HFF-Myc (cell line): ENCODE measurements at regions not wholly inside any gene's neighbourhood (a gene's known extent, or its start where the extent isn't known, plus 50 kb on each side); places are given as distances from the start of the nearest gene placed in this dataset.

Experiments
- DNase-seq: peaks from one replicate; pipeline ENCODE4 v3.0.0-alpha.2; 2011; ENCODE audit warnings: low read depth; ENCODE audit errors: extremely low read depth
- H3K4me3 ChIP-seq: replicated peaks from 2 replicates; pipeline ENCODE4 v1.5.1; 2011; ENCODE audit warnings: low read depth, mild to moderate bottlenecking, control low read depth, low read length
- TF ChIP-seq, protein P1 (sequence below): IDR thresholded peaks from 2 replicates; pipeline ENCODE4 v1.5.1; 2012; ENCODE audit warnings: mild to moderate bottlenecking, low read depth, low read length, control low read depth; ENCODE audit errors: missing control alignments

DNA sequence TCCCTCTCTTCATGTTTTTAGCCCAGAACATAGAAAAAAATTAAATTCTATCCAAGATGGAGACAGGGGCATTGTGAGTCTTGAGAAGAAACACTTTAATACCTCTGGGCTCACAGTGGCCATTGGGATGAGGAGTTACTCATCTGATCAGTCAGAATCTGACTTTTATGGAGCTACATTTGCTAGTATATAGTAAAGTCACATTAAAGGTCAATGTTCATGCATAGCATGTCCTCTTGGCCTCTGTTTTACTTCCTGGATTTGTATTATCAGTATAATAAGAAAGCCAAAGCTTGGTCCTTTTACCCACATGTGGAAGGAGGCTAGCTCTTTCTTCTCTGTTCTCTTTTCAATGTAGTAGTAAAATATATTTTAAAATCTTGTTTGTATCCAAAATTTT lies 93.6 kb upstream of the CNOT2 start:
- TF ChIP-seq, protein P1, sequence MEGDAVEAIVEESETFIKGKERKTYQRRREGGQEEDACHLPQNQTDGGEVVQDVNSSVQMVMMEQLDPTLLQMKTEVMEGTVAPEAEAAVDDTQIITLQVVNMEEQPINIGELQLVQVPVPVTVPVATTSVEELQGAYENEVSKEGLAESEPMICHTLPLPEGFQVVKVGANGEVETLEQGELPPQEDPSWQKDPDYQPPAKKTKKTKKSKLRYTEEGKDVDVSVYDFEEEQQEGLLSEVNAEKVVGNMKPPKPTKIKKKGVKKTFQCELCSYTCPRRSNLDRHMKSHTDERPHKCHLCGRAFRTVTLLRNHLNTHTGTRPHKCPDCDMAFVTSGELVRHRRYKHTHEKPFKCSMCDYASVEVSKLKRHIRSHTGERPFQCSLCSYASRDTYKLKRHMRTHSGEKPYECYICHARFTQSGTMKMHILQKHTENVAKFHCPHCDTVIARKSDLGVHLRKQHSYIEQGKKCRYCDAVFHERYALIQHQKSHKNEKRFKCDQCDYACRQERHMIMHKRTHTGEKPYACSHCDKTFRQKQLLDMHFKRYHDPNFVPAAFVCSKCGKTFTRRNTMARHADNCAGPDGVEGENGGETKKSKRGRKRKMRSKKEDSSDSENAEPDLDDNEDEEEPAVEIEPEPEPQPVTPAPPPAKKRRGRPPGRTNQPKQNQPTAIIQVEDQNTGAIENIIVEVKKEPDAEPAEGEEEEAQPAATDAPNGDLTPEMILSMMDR = no peak

DNA sequence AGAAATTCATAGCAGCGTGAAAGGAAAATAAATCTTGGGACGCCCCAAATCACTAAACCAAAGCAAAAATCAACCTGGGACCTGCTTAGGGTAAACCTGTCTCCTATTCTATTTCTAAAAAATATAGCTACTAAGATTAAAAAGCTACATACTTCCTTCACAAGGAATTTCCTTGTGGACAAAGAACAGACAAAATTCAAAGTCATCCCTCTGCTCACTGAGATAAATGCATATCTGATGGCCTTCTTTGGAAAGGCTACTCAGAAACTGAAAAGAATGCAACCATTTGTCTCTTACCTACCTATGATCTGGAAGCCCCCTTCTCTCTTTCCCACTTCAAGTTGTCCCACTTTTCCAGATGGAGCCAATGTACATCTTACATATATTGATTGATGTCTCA lies 93.0 kb upstream of the CNOT2 start:
- no peak overlapping the region for H3K4me3 ChIP-seq
- DNase-seq = no peak
- TF ChIP-seq, protein P1 = no peak

More for the DNA sequence above, 93.6 kb upstream of the CNOT2 start:
- no peak for DNase-seq
- no peak overlapping the region for H3K4me3 ChIP-seq

DNA sequence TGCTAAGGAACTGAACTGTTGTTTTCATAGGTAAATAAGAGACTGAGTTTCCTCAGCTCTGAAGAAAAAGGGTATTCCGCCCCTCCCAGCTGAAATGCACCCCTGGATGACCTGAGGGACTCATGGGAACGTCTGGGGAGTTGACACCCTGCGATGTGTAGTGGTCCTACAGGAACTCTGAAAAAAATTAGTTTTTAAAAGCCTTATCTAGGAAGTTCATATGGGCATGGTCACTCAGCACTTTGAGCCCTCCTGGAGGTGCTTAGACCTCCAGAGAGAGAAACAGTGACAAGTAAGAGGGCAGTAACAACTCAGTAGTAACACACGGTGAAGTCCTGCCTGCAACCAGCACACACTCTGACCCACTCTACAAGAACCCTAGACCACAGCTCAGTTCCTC lies 91.2 kb upstream of the CNOT2 start:
- no peak for DNase-seq
- H3K4me3 ChIP-seq = no peak overlapping the region
- TF ChIP-seq, protein P1 = no peak

DNA sequence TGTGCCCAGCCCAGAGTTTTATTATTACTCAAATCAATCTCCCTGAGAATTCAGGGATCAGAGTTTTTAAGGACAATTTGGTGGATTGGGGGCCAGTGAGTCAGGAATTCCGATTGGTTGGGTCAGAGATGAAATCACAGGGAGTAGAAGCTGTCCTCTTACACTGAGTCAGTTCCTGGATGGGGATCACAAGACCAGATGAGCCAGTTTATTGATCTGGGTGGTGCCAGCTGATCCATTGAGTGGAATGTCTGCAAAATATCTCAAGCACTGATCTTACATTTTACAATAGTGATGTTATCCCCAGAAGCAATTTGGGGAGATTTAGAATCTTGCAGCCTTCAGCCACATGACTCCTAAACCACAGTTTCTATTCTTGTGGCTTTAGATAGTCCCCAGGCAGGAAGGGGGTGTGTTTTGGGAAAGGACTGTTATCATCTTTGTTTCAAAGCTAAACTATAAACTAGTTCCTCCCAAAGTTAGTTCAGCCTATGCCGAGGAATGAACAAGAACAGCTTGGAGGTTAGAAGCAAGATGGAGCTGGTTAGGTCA lies 89.1 kb upstream of the CNOT2 start:
- TF ChIP-seq, protein P1 = no peak
- DNase-seq = no peak
- no peak overlapping the region for H3K4me3 ChIP-seq

DNA sequence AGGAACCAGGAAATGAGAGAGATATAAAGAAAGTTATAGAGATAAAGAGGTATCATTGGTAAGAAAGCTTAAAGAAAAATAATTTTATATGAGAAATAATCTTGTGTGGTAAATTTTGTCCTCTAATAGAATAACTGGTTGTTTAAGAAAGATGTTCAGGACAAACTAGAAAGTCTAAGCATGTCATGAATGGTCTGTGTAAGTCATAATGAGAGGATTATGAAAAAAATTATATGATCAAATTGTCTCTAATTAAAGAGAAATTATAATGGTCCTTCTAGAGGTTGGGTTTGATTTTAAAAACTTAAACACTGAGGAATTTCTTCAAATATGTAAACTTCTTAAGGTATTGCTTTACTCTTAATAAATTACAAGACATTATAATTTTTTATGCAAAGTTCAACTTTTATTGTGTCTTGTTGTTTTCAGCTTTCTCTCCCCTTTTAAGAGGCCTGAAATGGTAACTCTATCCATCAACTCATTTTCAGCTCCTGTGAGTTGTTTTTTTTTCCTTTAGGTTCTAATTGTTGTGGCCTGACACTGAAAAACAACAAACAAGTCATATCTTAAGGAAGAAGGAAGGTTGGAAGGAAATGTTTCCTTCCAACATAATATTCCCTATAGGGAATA lies 88.2 kb upstream of the CNOT2 start:
- TF ChIP-seq, protein P1 = no peak
- no peak overlapping the region for H3K4me3 ChIP-seq

DNA sequence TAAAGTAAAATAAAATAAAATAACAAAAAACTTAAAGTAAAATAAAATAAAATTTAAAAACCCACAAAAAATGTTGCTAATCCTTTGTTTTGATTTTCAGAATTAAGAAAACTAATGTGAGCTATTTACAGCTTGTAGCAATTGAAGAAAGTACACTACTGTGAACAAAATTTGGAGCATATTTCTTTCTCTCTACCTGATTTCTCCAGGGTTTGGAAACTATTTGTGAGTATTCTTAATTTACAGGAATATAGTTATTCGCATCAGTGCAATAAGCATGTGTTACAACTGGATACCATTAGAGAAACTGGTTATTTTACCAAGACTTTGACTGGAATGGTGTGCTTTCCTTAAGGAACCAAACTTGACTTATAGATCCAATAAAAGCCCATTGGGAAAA lies 86.1 kb upstream of the CNOT2 start:
- H3K4me3 ChIP-seq = no peak overlapping the region
- DNase-seq = no peak
- TF ChIP-seq, protein P1 = no peak

More for the DNA sequence above, 88.2 kb upstream of the CNOT2 start:
- DNase-seq = peak; percentile 6
